ENCODE measurements at regions not wholly inside any gene's neighbourhood (a gene's known extent, or its start where the extent isn't known, plus 50 kb on each side); places are given as distances from the start of the nearest gene placed in this dataset.
"Not testable (repeated sequence)": the region's sequence is repeated elsewhere in the genome, so short reads cannot be mapped to it uniquely, and the experiment has no call there.

DNA sequence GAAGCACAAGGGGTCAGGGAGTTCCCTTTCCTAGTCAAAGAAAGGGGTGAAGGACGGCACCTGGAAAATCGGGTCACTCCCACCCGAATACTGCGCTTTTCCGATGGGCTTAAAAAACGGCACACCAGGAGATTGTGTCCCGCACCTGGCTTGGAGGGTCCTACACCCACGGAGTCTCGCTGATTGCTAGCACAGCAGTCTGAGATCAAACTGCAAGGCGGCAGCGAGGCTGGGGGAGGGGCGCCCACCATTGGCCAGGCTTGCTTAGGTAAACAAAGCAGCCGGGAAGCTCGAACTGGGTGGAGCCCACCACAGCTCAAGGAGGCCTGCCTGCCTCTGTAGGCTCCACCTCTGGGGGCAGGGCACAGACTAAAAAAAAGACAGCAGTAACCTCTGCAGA is 303.3 kb upstream of the GRM3 start:
- not testable (repeated sequence) for DNase-seq

DNA sequence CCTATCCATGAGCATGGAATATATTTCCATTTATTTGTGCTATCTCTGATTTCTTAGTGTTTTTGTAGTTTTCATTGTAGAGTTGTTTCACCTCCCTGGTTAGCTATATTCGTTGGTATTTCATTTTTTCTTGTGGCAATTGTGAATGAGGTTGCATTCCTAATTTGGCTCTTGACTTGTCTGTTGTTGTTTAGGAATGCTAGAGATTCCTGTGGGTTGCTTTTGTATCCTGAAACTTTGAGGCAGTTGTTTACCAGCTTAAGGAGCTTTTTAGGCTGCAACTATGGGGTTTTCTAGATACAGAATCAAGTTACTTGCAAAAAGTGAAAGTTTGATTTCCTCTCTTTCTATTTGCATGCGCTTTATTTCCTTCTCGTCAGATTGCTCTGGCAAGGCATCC is 304.7 kb upstream of the GRM3 start:
- DNase-seq = no peak

DNA sequence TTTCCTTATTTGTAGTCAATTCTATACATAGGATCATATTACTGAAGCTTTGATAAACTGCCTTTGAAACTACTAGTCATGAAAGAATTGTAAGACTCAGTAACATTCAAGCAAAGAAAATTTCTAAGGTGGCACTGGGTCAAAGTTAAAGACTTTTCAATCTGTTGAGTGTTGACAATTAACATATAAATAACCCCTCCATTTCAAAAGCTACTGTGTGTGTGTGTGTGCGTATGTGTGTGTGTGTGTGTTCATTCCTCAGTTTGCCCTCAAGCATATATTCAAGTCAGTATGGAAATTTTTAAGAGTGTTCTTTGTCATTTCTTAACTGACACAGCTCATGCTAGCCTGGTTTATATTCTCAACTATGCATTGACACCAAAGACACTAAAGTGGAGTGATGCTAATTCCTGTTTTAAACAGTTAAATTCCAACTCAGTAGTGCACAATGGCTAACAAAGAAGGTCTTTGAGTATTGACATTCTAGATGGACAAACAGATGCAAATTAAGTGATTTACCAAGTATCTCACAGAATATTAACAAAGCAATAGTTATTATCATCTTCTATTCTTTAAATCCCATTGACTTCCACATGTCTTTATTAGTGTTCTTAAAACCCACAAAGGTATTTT is 314.8 kb upstream of the GRM3 start:
- DNase-seq = no peak

DNA sequence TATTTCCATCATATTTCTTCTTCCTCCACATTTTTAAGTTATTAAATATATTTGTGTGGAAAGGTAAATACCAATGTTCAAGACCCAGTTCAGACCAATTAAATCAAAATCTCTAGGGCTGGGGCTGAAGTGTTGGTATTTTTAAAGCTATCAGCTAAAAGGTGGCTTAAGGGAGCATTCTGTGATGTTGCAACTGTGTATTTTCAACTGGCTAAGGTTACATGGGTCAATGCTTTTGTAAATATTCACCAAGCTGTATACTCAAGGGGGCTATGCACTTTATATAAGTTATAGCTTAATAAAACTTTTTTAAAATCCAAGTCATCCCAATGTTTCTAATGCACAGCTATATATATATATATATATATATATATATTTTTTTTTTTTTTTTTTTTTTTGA is 316.9 kb upstream of the GRM3 start:
- no peak for DNase-seq

DNA sequence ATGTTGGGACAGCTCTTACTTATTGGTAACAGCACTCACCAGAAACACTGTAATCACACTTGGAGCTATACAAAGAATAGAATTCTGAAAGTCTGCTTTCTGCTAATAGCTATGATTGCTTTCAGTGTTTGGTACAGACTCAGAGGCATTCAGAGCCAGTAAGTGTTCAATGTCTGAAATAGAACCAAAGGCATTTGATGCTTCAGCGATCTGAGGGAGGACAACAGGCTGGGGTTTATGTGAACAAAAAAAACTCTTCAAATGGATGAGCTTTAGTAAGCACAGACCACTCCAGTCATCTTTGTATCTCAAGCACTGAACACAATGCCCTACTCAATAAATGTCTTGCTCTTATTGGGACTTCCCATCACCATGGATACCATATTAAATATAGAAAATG is 322.8 kb upstream of the GRM3 start:
- no peak for DNase-seq

DNA sequence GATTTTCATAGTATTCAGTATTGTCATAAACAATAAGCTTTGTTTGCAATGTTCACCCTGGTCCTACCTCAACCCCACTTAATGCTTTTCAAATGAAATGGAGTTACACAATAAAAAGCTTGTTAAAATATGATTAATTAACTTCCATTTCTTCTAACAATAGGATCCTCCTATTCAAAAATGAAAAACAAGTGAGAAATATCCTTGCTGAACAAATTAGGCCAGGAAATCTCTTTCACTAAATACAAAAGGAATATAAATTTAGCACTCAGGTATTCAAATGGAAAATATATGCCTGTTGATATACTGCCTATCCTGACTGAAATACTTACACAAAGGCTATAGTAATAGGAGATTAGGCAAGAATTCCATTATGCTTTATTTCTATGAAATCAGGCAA is 323.4 kb upstream of the GRM3 start:
- no peak for DNase-seq

DNA sequence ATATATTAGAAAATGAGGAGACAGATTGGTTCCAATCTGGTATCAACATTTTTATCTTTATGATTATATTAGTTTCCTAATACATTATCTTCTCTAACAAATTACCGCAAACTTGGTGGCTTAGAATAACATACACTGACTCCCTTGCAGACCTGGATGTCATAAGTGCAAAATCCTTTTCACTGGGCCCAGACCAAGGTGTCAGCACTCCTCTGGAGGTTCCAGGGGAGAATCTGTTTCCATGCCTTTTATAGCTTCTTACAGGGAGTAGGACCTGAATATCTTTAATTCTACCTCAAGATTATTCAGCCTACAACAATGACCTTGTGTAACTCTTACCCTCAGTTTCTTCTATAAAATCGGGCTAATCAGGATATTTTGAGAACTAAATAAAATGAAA is 329.9 kb upstream of the GRM3 start:
- no peak for DNase-seq

DNA sequence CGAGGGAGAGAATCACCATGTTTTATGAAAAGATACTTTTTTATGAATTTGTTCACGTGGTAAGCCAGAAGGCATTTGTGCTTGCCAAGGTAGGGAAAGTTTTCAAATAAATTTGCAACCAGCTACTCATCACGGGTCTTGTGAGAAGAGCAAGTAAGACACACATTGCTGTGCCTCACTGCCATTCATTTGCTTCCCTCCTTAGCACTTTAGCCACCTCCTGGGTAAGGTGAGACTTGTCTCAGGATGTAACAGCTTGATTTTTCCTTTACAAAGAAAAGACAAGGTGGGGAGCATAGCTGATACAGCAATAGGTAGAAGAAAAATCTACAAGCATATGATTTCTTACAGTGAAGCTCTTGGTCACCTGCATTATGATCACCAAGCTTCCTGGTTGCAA is 342.4 kb upstream of the GRM3 start:
- DNase-seq = no peak

DNA sequence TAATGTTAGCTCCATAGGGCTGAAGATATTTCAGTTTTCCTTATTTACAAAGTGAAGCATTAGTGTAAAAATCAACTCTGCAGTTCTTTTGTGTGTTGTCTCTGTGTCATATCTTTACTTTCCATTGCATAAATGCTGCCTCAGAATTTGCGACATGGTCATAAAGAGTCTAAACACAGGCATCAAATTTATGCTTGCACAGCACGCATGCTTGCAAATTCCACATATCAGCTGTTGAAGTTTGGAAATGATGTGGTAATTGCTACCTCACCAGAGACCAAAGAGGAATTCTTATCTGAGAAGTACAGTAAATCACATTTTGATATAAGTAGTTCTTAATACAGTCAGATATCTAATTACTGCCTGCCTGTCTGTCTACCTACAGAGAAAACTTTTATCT is 348.2 kb upstream of the GRM3 start:
- no peak for DNase-seq

DNA sequence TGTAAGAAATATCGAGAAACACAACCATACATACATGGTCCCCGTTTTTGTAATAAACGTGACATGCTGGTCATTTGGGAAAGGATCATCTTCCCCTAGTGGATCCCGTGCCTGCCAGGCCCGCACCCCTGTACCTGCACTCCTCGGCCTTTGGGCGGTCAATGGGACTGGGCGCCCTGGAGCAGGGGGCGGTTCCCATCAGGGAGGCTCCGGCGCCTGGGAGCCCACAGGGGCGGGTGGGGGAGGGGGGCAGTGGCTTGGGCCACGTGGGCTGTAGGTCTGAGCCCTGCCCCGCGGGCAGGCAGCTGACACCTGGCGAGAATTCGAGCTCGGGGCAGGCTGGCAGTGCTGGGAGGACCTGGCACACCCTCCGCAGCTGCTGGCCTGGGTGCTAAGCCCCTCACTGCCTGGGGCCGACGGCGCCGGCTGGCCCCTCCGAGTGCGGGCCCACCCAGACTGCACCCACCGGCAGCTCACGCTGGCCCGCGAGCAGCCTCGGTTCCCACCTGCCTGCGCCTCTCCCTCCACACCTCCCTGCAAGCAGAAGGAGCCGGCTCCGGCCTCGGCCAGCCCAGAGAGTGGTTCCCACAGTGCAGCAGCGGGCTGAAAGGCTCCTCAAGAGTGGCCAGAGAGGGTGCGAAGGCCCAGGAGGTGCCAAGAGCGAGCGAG is 361.6 kb upstream of the GRM3 start:
- DNase-seq = no peak

DNA sequence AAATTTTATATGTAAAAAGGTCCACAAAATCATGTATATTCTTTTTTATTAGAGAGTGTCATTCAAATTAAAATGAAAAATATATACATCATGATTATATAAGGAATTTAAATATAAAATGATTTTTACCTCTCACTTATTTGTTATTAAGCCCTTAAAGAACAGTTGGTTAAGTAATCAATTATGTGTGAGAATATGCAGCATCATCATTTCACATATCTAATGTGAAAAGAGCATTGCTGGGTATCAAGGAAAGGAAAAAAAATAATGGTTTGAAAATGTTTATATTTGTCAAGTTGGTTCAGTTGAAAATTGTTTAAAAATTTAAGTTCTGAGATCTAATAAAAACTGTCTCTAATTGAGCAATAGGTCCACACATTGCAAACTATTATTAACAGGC is 363.6 kb upstream of the GRM3 start:
- no peak for DNase-seq

DNA sequence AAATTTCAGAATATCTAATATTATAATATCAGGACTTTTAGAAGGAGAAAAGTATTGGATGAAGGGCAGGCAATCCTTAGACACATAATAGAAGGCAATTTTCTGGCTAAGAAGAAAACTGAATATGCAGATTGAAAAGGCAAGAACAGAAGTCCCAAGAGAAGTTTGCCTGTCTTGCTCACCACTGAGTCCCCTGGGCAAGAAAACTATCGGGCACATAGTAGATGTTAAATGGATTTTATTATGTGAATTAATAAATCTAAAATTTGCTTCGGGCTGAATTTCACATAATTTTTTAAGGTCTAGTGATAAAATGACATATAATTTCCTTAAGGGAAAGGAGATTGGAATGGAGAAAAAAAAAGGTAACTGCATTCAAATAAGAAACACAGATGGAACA is 380.9 kb upstream of the GRM3 start:
- no peak for DNase-seq

DNA sequence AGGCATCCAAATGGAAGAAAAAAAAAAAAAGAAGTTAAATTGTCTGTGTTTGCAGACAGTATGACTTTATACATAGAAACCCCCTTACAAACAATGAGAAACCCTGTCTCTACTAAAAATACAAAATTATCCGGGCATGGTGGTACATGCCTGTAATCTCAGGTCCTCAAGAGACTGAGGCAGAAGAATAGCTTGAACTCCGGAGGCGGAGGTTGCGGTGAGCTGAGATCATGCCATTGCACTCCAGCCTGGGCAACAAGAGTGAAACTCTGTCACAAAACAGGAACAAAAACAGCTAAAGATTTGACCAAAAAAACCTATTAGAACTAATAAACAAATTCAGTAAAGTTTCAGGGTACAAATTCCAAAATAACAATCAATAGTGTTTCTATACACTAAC is 385.8 kb upstream of the GRM3 start:
- DNase-seq = no peak

DNA sequence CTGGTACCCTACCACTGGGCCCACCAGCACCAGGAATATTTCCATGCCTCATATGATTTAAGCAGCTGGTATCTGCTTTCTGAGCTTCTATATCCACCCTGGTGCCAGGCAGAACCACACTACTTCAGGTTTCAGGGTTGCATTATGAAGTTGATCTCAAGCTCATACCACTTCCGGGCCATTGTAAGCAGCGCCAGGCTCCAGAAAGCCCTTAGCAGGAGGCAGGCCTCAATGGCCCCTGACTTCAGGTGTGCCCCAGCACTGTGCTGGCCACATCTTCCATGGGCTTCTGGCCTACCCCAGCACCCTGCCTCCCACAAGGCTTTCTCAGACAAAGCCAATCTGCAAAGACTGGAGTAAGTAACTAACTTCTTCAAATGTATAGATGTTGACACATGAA is 391.3 kb upstream of the GRM3 start:
- no peak for DNase-seq

DNA sequence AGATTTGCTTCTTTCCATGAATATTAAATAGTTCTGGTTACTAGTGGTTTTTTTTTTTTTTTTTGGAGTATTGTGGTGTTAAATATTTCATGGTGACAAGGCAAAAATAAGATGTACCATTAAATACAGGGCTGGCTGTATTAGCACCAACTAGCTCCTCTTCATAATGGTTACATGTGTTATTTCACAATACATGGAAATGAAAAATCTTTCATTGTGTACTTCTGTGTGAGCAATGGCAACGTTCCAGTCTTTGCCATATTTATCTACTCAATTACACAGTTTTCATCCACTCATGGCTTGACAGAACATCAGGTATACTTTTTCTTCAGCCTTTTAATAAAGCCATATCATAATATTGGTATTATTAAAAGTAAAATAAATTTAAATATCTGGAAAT is 394.7 kb upstream of the GRM3 start:
- DNase-seq = no peak

DNA sequence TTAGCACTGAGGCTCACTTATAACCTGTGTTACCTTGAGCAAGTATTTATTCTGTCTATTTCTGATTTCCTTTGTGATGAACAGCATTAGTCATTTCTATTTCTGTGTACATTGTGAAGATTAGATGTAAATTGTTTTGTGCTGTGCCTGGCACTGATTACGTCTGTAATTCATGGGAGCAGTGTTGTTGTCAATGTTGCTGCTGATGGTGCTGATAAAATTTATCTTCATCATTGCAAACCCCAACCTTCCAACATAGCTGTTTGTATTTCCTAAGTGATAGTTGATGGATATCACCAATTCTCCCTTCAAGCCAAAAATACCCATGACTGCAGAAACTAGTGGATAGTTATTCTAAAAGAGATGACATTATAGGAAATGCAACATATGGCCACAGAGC is 400.5 kb upstream of the GRM3 start:
- no peak for DNase-seq

DNA sequence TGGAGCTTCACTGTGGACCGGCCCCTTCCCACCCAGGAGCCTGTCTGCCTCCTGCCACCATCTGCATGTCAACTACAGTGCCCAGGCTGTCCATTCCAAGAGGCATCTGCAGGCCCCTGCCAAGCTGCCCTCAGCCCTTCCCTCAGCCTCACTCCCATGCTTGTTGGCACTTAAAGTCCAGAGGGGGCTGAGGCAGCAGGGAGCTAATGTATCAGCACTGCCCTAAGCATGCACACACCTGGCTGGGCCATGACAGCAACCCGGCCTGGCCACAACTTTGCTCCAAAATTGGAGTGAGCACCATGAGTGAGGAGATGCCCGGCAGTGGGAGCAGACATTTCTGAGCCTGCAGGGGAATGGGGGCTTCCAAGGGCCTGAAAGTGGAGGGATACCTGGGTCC is 417.5 kb upstream of the GRM3 start:
- DNase-seq = no peak

DNA sequence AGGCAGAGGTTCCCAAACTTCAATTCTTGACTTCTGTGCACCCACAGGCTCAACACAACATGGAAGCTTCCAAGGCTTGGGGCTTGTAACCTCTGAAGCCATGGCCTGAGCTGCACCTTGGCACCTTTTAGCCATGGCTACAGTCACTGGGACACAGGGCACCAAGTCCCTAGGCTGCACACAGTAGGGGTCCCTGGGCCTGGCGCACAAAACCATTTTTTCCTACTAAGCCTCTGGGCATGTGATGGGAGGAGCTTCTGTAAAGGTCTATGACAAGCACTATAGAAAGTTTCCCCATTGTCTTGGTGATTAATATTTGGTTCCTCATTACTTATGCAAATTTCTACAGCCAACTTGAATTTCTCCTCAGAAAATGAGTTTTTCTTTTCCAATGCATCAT is 420.9 kb upstream of the GRM3 start:
- DNase-seq = no peak

DNA sequence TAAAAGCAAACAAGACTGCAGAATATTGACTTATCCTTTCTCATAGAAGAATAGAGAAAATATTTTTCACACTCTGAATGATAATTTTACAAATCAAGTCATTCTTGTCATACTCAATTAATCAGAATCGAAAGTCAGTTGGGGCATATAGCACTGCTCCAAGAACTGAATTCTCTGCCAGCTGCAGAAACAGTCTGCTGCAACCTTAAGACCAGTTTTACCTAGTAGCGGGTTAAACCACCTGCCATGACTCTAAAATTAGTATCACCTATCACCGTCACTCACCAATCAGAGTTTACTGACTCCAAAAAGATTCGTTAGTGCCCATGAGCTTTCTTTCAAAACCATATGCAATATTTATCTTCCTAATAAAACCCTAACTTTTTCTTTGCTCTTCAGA is 429.0 kb upstream of the GRM3 start:
- no peak for DNase-seq

DNA sequence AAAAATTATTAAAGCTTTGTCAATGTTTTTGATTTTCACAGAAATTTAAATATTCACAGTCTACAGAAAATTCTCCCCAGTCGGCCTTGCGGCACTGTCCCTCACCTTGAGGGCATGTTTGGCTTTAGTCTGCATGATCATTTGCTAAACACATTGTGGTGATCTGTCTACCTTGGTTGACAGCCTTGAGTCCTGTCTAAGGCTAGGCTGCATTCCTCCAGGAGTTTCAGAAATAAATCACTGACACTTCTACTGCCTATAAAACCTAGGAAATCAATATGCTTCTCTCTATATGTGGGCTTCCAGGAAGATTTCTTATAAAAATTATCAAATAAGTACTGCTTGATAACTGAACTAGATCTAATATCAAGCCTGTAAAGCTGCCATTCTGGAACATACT is 430.7 kb upstream of the GRM3 start:
- DNase-seq = no peak

DNA sequence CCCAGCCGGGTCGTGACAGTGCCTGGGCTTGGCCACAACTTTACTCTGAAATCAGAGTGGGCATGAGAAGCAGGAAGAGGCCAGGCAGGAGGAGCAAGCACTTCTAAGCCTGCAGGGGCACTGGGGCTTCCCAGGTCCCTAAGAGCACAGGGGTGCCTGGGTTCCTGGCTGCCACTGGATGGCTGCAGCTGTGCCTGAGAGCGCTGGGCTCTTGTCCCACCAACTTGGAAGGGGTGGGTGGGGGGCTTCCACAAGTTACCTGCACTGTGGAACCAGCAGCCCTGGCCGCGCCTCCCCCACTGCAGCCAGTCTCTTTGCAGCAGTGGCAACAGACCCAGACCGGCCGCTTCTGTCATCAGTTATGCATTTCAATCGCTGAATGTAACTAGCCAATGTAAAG is 434.7 kb upstream of the GRM3 start:
- no peak for DNase-seq

DNA sequence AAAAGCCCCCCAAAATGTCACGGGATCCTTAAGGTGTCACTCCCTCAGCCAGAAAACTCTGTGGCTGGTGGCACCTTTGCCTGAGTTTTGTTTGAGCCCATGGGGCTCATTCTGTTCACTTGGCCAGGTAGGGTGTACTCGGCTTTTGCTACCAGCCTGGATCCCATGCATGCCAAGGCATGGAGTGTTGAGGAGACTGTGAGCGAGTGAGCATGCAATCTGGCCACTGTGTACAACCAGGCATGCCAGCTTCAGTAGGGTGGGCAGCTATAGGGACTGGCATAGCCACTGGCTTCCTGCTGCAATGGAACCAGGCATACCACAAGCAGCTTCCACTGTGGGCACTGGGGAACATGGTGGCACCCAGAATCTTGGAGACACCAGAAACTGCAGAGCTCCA is 436.0 kb upstream of the GRM3 start:
- no peak for DNase-seq

DNA sequence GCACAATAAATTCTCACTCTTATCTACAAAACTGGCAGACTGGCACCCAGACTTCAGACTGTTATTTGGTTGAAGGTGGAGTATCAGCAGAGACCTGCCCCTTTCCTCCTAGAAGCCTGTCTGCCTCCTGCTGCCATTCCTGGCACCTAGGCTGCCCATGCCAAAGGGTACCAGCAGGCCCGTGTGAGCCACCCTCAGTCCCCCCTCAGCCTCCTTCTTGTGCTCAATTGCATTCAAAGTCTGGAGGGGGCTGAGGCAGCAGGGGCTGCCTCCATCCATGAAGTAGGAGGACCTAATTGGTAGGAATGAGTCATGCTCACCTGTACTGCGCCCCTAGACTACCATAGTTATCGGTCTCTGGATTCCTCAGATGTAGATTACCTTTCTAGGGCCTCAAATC is 440.9 kb upstream of the GRM3 start:
- DNase-seq = no peak

DNA sequence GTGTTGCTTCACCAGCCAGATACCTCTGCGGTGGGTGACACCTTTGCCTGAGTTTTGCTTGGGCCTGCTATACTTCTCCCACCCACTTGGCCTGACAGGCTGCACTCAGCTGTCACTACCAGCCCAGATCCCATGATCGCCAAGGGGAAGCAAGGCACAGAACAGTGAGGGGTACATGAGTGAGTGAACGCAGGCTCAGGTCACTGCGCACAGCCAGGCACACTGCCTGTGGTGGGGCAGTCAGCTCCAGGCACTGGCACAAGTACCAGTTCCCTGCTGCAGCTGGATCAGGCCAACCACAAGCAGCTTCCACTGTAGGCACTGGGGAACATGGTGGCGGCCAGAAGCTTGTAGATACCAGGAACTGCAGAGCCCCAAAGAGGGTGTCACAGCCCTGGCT is 441.9 kb upstream of the GRM3 start:
- DNase-seq = no peak

DNA sequence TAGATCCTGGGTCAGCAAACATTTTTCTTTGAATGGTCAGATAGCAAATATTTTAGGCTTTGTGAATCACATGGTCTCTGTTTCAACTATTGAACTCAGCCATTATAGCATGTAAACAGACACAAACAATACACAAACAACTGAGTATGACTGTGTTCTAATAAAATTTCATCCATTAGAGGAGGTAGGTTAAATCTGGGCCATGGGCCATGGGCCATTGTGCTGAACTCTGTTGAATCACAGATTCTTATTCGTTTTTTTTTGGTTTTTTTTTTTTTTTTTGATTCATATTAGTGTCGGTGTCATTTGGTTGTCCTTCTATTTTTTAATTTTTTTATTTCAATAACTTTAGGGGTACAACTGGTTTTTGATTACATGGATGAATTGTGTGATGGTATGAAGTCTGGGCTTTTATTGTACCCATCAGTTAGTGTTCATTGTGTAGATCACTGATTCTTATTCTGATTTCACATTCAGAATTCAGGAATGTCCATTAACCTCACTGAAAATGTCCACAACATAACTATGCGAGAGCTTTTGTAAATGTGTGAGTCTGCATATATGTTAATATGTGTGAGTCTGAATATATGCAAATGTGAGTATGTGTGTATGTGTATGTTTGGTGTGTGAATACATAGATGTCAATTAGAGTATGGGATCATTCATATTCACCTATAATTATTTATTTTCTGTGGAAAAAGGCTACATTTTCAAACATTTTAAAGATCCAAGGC is 443.7 kb upstream of the GRM3 start:
- DNase-seq = no peak

Measured in NCI-H510A treated with DMSO at 0.1 percent for 48 hours (cell line).